Lower leg skin (tissue), 3 donors: ENCODE measurements at regions not wholly inside any gene's neighbourhood (a gene's known extent, or its start where the extent isn't known, plus 50 kb on each side); places are given as distances from the start of the nearest gene placed in this dataset.

Source experiments
- CTCF ChIP-seq, 3 donors: fragments of 450-650 bp; IDR thresholded peaks; one replicate each; pipeline ENCODE4 v1.5.1; 2016; ENCODE audit warnings: antibody characterized with exemption in 3 of 3, mild to moderate bottlenecking in 3 of 3, moderate library complexity in 2 of 3
- POLR2A ChIP-seq, 2 donors: fragments of 450-650 bp; IDR thresholded peaks; one replicate each; pipeline ENCODE4 v1.6.1; 2016 to 2017; ENCODE audit warnings: antibody characterized with exemption in 2 of 2, mild to moderate bottlenecking in 1 of 2, moderate library complexity in 1 of 2

DNA sequence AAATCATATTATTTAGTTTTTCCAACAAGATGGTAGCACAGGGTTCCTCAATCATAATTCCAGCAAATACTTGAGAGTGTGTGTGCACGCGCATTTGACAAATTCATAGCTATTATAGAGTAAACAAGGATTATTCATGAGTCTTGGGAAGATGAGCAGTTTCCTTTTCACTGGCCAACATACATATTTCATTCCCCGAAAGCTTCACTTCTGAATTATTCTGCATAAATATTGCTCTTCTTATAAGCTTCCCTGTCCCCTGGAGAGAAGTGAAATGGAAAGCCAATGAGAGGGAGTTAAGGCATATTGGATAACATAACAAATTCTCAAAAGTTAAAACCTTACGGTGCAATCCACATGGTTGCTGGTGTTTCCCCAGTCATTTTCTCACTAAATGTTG is 386.4 kb upstream of the SEMA6A start:
- TF ChIP-seq CTCF (IDR thresholded peaks at IDR 0.05): no peak
- TF ChIP-seq POLR2A (IDR thresholded peaks at IDR 0.05): no peak
